ENCODE measurements at regions not wholly inside any gene's neighbourhood (a gene's known extent, or its start where the extent isn't known, plus 50 kb on each side); places are given as distances from the start of the nearest gene placed in this dataset.
"Not testable (repeated sequence)": the region's sequence is repeated elsewhere in the genome, so short reads cannot be mapped to it uniquely, and the experiment has no call there.

DNA sequence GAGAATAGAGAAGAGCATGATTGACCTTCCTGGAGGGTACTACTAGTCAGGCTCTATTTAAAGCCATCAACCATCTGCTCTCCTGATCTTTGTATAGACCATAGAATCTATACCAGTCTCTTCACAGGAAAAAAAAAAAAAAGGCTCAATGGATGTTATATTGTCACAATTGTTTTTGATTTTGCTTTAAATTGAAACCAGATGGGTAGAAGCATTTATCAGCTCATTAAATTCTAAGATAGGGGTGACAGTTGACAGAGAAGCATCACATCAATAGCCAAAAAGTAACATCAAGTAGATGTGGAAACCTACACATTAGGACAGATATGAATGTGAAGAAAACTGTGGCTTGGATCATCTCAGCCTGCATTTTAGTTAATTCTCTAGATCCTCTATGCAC, 558.9 kb upstream of the MBL2 start:
- H3K4me3 ChIP-seq (ENCODE audit: low read length) = no peak overlapping the region
- no peaks in the 10 kb centered on the region for H3K4me1 ChIP-seq (ENCODE audit: insufficient read depth, low read length)
- no peaks in the 10 kb centered on the region for H3K27me3 ChIP-seq (ENCODE audit: insufficient read depth, low read length)
- H3K9me3 ChIP-seq (ENCODE audit: low read depth, low read length) = peaks cover 6% of the 10 kb centered on the region

DNA sequence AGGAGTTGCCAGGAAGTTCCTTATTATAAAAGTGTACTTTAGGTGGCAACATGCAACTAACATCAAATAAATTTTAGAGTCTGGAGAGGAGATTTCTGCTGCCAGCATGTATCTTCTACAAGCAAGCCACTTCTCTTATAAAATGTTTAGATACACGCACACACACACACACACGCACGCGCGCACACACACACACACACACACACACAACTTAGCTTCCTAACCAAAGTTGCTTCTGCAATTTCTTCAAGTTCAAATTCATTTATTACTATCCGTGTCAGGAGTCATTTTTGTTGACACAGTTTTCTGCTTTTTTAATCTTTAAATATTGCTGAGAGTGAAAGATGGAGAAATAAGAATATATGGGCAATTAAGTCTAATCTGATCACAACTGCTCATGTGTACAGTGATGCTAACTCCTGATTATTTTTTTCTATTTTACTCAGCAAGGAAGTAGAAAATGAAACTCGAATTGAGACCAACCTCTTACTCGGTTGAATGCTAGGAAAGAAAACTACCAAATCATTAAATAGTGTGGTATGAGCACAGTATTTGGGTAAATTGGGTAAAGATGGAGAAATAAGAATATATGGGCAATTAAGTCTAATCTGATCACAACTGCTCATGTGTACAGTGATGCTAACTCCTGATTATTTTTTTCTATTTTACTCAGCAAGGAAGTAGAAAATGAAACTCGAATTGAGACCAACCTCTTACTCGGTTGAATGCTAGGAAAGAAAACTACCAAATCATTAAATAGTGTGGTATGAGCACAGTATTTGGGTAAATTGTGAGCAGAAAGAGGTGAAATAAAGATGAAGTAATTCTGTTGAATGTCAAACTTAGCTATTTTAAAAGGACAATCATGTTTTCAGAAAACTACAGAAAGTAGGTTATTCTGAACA, 554.1 kb upstream of the MBL2 start:
- H3K4me3 ChIP-seq (ENCODE audit: low read length); H3K4me1 ChIP-seq (ENCODE audit: insufficient read depth, low read length): not testable (repeated sequence)

DNA sequence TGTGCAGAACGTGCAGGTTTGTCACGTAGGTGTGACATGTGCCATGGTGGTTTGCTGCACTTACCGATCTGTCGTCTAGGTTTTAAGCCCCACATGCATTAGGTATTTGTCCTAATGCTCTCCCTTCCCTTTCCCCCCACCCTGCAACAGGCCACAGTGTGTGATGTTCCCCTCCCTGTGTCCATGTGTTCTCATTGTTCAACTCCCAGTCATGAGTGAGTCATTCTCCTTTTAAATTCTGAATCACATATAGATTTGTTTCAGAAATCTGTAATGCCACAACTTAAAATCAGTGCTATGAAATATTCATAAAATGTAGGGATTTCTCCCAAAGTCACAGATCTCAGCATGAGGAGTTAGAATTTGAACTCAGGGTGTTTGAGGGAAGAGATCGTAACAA, 552.5 kb upstream of the MBL2 start:
- no peaks in the 10 kb centered on the region for H3K27me3 ChIP-seq (ENCODE audit: insufficient read depth, low read length)
- no peaks in the 10 kb centered on the region for H3K9me3 ChIP-seq (ENCODE audit: low read depth, low read length)
- no peak overlapping the region for H3K4me3 ChIP-seq (ENCODE audit: low read length)
- H3K4me1 ChIP-seq (ENCODE audit: insufficient read depth, low read length) = no peaks in the 10 kb centered on the region

More for the DNA sequence above, 554.1 kb upstream of the MBL2 start:
- not testable (repeated sequence) for H3K9me3 ChIP-seq (ENCODE audit: low read depth, low read length); H3K27me3 ChIP-seq (ENCODE audit: insufficient read depth, low read length)

DNA sequence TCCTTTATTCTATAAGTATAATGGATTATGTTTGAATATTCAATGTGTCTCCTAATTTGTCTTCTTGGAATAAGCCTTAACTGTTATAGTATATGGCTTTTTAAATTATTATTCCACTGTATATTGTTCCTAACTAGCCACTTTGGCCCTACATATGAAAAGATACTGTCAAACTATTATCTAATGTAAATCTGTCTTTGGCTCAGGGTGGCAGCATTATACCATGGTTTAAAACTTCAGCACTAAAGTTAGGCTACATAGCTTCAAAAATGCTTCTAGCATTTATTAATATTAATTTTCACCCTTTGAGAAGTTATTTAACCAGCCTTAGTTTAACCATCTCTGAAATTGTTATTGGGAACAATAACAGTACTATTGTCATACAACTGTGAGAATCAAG, 543.1 kb upstream of the MBL2 start:
- no peaks in the 10 kb centered on the region for H3K27me3 ChIP-seq (ENCODE audit: insufficient read depth, low read length)
- no peaks in the 10 kb centered on the region for H3K9me3 ChIP-seq (ENCODE audit: low read depth, low read length)
- H3K4me1 ChIP-seq (ENCODE audit: insufficient read depth, low read length) = no peaks in the 10 kb centered on the region
- H3K4me3 ChIP-seq (ENCODE audit: low read length) = no peak overlapping the region

DNA sequence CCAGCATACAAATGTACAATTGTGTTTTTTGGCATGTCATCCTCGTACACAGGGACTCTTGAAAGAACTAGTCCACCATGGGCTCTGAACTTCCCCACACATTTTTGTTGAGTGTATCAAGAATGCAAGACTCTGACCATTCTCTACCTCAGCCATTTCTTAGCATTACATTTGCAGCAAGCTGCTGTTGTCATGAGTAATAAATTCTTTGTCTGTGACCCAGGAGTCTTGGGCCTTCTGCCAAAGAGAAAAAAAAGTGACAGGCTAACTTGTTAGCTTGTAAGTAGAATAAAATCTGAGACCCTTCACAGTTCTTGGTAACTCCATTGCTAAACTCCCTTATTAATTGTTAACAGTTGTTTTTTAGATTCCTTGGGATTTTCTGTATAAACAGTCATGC, 542.3 kb upstream of the MBL2 start:
- H3K9me3 ChIP-seq (ENCODE audit: low read depth, low read length) = no peaks in the 10 kb centered on the region
- H3K4me3 ChIP-seq (ENCODE audit: low read length) = no peak overlapping the region
- H3K27me3 ChIP-seq (ENCODE audit: insufficient read depth, low read length) = no peaks in the 10 kb centered on the region
- H3K4me1 ChIP-seq (ENCODE audit: insufficient read depth, low read length) = no peaks in the 10 kb centered on the region

DNA sequence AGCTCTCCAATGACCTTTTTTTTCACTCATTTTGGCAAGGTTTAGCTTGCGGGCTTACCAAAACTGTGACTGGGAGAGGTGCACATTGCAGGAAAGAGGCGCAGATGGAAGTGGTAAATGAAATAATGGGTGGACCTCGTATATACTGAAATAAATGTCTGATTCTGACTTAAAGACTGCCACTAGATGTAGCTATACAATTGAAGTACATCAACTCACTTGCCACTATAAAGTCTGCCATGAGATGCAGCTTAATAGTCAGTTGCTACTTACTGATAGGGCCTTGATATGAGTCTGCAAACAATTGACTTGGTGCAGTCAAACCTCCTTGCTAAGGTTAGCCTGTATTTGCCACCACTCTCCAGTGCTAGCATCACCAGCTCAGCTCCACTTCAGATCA, 525.9 kb upstream of the MBL2 start:
- Histone ChIP-seq H3K4me1 (ENCODE audit: insufficient read depth, low read length) (no peaks in the 10 kb centered on the region), H3K27me3 (ENCODE audit: insufficient read depth, low read length) (no peaks in the 10 kb centered on the region), H3K9me3 (ENCODE audit: low read depth, low read length) (no peaks in the 10 kb centered on the region), H3K4me3 (ENCODE audit: low read length) (no peak overlapping the region)

DNA sequence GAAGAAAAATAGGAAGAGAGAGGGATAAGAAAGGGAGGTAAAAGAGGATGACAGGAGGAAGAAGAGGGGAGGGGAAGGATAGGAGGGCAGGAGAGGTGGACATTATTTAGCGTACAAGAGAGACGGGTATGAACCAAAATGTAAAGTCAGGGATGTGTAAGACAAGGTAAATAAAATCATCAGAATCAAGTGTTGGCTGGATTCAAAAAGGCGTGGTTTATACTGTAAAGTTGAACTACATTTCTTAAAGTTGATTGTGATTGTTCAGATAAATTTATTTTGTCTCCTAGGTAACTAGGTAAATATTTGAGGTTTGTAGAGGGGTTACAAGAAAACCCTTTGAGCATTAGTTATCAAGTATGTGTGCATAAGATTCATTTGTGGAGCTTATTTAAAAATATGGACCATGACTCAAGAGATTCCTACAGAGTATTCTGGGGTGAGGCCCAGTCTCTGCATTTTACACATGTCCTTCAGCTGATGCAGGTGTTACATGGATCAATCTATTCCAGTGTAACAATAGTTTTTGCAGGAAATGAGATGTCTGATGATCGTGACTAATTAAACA, 512.1 kb upstream of the MBL2 start:
- no peak overlapping the region for H3K4me3 ChIP-seq (ENCODE audit: low read length)

DNA sequence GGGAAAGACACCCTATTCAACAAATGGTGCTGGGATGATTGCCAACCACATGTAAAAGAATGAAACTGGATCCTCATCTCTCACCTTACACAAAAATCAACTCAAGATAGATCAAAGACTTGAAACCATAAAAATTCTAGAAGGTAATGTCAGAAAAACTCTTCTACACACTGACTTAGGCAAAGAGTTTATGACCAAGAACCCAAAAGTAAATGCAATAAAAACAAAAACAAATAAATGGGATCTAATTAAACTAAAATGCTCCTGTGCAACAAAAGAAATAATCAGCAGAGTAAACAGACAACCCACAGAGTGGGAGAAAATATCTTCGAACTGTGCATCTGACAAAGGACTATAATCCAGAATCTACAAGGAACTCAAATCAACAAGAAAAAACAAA, 504.2 kb upstream of the MBL2 start:
- H3K4me3 ChIP-seq (ENCODE audit: low read length) = no peak overlapping the region
- H3K9me3 ChIP-seq (ENCODE audit: low read depth, low read length) = peaks cover 20% of the 10 kb centered on the region
- H3K4me1 ChIP-seq (ENCODE audit: insufficient read depth, low read length) = no peaks in the 10 kb centered on the region
- no peaks in the 10 kb centered on the region for H3K27me3 ChIP-seq (ENCODE audit: insufficient read depth, low read length)

More for the DNA sequence above, 512.1 kb upstream of the MBL2 start:
- Histone ChIP-seq H3K4me1 (ENCODE audit: insufficient read depth, low read length) (no peaks in the 10 kb centered on the region), H3K27me3 (ENCODE audit: insufficient read depth, low read length) (no peaks in the 10 kb centered on the region), H3K9me3 (ENCODE audit: low read depth, low read length) (no peaks in the 10 kb centered on the region)

DNA sequence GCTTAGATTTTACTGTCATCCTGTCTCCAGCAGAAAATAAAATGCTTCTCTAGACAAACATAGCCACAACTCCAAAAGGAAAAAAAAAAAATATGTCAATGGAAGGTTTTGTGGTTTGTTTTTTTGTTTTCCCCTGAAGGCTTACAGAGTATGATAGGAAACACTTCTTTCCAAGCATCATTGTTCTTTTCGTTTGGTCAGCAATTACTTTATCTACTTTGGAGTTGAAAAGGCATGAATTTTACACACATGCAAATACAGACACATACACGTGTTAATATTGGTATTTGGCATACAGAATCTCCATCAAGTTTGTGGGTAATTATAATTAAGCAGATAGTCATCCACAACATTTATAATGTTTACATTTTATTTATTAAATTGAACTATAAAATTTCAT, 496.9 kb upstream of the MBL2 start:
- H3K4me3 ChIP-seq (ENCODE audit: low read length) = no peak overlapping the region
- no peaks in the 10 kb centered on the region for H3K4me1 ChIP-seq (ENCODE audit: insufficient read depth, low read length)
- H3K27me3 ChIP-seq (ENCODE audit: insufficient read depth, low read length) = no peaks in the 10 kb centered on the region

DNA sequence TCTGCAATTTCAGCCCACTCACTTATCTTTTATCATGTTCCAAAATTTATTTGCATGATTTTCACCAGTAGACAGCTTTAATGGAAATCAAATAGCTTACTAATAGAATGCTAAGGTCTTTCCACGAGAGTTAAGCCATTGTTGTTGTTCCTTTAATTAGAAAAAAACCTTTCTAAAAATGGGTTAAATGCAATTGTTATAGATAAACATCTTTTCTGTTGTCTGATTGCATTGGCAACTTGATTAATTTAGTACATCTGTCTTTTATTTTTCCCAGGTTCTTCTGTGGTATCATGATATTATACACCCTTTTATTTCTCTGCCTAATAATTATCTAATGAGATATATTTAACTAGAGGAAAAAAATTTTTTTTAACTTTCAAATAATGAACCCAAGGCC, 487.6 kb upstream of the MBL2 start:
- Histone ChIP-seq H3K4me1 (ENCODE audit: insufficient read depth, low read length) (no peaks in the 10 kb centered on the region), H3K4me3 (ENCODE audit: low read length) (no peak overlapping the region), H3K27me3 (ENCODE audit: insufficient read depth, low read length) (no peaks in the 10 kb centered on the region), H3K9me3 (ENCODE audit: low read depth, low read length) (peaks cover 6% of the 10 kb centered on the region)

More for the DNA sequence above, 496.9 kb upstream of the MBL2 start:
- peaks cover 8% of the 10 kb centered on the region for H3K9me3 ChIP-seq (ENCODE audit: low read depth, low read length)

DNA sequence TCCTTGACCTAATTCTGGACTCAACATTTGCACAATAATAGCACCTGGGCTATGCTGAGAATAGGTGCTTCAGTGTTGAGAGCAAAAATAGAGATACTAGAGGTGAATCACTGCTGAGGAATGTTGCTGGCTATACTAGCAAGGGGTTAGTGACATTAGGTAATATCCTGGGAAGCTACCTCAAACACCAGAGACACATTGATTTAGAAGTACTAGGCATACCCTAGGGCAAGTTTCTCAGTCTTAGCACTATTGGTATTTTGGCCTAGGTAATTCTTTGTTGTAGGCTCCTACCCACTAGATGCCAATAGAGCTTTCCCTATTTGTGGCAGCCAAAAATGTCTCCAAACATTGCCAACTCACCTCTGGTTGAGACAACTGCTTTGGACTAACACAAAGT, 484.0 kb upstream of the MBL2 start:
- H3K4me3 ChIP-seq (ENCODE audit: low read length) = no peak overlapping the region
- peaks cover 6% of the 10 kb centered on the region for H3K9me3 ChIP-seq (ENCODE audit: low read depth, low read length)
- no peaks in the 10 kb centered on the region for H3K27me3 ChIP-seq (ENCODE audit: insufficient read depth, low read length)
- no peaks in the 10 kb centered on the region for H3K4me1 ChIP-seq (ENCODE audit: insufficient read depth, low read length)

DNA sequence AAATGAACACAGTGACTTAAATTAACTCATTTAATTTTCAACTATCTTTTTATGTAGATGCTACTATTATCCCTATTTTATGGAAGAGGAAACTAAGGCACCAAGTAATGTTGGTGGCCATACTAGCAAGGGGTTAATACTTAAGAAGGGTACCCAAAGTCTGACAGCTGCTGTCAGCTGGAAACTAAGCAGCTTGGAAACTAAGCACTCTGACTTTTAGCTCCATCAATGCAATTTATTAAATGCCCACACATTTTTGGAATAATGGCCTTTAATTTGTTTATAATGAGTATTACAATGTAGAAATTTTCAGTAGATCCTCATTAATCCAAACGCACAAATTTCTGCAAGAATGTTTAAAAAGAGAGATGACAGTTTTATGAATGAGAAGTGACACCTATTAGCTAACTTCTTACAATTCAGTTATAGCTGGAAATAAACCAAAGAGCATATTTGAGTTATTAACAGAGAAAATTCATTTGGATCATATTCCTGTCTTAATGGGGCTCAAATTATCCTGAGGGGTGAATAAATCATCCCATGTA, 483.1 kb upstream of the MBL2 start:
- H3K9me3 ChIP-seq (ENCODE audit: low read depth, low read length) = no peaks in the 10 kb centered on the region
- H3K27me3 ChIP-seq (ENCODE audit: insufficient read depth, low read length) = no peaks in the 10 kb centered on the region
- no peak overlapping the region for H3K4me3 ChIP-seq (ENCODE audit: low read length)
- H3K4me1 ChIP-seq (ENCODE audit: insufficient read depth, low read length) = no peaks in the 10 kb centered on the region

DNA sequence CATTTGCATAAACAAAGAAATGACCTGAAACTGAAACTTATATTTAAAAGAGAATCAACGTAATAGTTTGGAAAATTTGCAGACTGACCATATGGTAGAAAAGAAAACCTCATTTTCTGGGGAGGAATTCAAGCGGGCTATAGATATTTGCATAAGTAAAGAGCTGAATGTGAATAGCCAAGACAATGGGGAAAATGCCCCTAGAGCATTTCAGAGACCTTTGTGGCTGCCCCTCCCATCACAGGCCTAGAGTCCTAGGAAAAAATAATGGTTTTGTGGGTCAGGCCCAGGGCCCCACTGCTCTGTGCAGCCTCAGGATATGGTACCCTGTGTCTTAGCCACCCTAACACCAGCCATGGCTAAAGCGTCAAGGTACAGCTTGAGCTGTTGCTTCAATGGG, 480.6 kb upstream of the MBL2 start:
- Histone ChIP-seq H3K9me3 (ENCODE audit: low read depth, low read length) (no peaks in the 10 kb centered on the region), H3K4me3 (ENCODE audit: low read length) (no peak overlapping the region), H3K27me3 (ENCODE audit: insufficient read depth, low read length) (no peaks in the 10 kb centered on the region), H3K4me1 (ENCODE audit: insufficient read depth, low read length) (no peaks in the 10 kb centered on the region)

DNA sequence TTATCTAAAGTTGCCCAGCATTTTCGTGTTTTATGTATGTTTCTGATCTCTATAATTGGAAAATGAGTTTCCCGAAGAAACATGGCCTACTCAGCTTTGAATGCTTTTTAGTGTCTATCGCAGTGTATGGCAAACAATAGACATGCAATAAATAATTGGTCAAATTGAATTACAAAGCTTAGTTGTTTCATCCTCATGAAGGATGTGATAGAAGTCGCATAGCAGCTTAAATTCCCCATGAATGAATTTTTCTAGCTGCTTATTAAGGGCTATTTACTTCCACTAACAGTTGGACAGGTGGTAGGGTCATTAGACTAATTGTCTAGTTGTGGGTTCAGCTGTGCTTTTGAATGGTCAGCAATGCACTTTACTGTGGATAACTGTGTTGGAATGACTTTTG, 467.3 kb upstream of the MBL2 start:
- Histone ChIP-seq H3K9me3 (ENCODE audit: low read depth, low read length) (no peaks in the 10 kb centered on the region), H3K4me3 (ENCODE audit: low read length) (no peak overlapping the region), H3K4me1 (ENCODE audit: insufficient read depth, low read length) (no peaks in the 10 kb centered on the region)

DNA sequence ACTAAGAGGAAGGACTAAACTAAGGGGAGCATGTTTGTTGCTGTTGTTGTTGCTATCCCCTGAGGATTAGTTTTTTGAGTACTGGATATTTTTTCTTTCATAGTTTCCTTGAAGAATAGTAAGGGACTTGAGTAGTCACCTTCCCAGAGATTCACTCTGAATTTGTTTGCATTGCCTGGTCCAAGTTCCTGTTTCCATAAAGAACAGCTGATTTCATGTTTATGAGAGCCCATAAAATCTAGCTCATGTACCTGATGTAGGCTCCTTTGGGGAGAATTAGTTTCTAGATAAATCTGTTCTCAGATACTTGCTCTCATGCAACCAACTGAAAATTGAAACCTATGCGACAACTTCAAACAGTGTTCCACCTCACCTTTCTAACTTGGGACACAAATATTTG, 464.4 kb upstream of the MBL2 start:
- Histone ChIP-seq H3K27me3 (ENCODE audit: insufficient read depth, low read length) (no peaks in the 10 kb centered on the region), H3K4me1 (ENCODE audit: insufficient read depth, low read length) (no peaks in the 10 kb centered on the region), H3K9me3 (ENCODE audit: low read depth, low read length) (no peaks in the 10 kb centered on the region)

More for the DNA sequence above, 467.3 kb upstream of the MBL2 start:
- no peaks in the 10 kb centered on the region for H3K27me3 ChIP-seq (ENCODE audit: insufficient read depth, low read length)

DNA sequence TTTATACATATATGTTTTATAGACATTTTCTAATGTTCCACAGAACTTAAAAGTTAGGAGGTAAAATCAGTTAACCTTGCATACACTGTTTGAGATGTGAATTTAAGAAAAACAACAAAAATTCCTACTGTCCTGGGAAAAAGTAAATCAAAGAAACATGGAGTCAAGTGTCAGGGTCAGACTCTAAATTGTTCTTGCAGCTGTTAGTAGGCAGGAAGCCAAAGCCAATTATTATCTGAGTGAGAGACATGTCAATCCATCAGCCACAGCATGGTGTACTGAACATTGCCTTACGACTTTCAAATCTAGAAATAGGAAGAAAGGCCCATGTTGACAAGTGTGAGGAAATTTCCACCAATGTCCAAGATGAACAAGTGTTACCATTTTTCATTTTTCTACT, 461.2 kb upstream of the MBL2 start:
- no peaks in the 10 kb centered on the region for H3K4me1 ChIP-seq (ENCODE audit: insufficient read depth, low read length)
- H3K27me3 ChIP-seq (ENCODE audit: insufficient read depth, low read length) = no peaks in the 10 kb centered on the region
- no peak overlapping the region for H3K4me3 ChIP-seq (ENCODE audit: low read length)
- H3K9me3 ChIP-seq (ENCODE audit: low read depth, low read length) = no peaks in the 10 kb centered on the region

More for the DNA sequence above, 464.4 kb upstream of the MBL2 start:
- H3K4me3 ChIP-seq (ENCODE audit: low read length) = no peak overlapping the region

All from mononuclear cell (primary cell).